Islet precursor cell (in vitro differentiated cells): ENCODE measurements at regions not wholly inside any gene's neighbourhood (a gene's known extent, or its start where the extent isn't known, plus 50 kb on each side); places are given as distances from the start of the nearest gene placed in this dataset.
"Not testable (repeated sequence)": the region's sequence is repeated elsewhere in the genome, so short reads cannot be mapped to it uniquely, and the experiment has no call there.

Experiments used
- DNase-seq: peaks from one replicate; pipeline ENCODE4 v3.0.0-alpha.2; 2018

DNA sequence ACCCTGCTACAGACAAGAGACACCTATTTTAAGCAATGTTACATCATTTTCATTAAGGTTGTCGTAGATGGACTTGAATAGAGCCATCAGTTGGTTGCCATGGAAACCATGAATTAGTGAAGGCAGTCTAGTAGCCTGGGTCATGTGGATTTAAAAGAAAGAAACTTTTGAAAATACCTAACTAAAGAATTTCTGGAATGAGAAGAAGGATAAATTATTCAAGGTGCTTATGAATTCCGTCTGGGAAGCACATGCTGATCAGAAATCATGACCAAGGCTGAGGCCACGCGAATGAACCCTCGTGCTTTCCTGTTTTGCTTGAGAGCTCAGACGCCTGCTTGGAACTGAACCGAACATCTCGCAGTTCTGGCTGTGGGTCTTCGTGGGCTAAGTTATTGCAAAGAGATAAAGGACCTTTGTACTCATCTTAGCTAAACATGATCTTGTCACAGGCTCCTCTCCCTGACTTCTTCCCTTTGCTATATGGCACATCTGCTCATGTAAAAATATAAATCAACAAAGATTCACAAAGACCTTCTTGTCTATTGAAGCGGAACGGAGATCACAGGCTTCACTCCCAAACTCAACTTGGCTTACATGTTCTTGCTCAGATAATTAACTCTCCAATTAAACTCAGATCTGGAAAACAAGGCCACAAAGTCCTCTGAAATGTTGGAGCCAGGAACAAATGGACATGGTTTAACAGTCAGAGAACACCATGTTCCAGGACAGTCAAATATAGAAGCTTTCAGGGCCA is 140.2 kb downstream of the NUFIP1 start:
- DNase-seq: no peak

DNA sequence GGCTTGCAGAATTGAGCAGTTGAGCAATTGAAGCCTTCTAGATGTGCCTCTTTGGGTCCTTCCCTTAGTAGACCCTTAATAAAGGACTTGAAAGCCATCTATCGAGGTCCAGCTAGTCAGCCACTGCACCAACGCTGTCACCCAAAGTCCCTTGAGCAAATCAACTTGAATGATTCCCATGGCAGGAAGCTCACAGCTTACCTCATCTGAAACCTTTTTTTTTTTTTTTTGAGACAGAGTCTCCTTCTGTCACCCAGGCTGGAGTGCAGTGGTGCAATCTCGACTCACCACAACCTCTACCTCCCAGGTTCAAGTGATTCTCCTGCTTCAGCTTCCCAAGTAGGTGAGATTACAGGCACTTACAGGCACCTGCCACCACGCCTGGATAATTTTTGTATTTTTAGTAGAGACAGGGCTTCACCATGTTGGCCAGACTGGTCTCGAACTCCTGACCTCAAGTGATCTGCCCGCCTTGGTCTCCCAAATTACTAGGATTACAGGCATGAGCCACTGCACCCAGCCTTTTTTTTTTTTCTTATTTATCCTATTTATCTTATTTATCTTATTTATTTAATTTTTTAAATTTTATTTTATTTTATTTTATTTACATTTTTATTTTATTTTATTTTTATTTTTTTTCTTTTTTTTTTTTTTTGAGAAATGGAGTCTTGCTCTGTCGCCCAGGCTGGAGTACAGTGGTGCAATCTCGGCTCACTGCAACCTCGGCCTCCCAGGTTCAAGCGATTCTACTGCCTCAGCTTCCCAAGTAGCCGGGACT is 143.8 kb downstream of the NUFIP1 start:
- not testable (repeated sequence) for DNase-seq

DNA sequence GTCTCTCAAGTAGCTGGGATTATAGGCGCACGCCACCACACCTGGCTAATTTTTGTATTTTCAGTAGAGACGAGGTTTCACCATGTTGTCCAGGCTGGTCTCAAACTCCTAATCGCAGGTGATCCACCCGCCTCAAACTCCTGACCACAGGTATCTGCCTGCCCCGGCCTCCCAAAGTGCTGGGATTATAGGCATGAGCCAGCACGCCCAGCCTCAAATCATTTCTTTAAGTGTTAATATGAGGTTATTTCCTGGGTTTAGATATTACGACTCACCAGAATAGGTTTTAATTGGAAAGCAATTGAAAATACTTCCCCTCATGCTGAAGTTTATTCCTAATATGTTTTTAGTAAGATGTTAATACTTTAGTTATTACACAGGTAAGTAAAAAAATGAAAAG is 144.5 kb downstream of the NUFIP1 start:
- no peak for DNase-seq

DNA sequence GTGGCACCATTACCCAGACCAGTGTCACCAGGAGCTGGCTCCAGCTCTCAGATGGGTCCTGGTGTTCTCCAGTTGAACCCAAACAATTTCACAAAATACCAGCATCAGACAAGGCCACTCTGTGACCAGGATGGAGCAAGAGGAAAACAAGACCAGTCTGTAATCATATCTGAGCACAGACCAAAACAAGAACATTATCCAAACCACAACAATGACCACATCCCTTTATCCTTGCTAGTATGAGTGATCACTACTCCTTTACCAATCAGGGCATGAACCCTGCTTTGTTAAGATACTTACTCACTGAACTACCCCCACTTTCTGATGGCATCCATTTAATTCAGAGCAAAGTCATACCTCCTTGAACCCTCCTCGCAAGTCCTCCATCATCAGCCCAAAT is 145.9 kb downstream of the NUFIP1 start:
- no peak for DNase-seq

DNA sequence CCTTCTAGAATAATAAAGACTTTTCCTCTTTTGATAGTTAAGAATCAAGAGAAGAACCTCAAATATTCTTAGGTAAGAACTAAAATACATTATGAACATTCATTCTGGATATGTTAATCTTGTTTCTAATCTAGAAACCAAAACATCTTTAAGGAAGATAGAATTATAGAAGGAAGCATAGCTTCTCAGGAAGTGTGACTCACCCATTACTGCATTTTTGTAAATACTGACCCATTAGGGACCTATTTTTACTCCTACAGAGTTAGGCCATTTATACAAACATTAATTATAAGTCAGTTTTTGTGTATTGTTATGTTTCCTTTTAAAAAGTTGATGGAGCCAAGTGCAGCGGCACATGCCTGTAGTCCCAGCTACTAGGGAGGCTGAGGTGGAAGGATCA is 147.1 kb downstream of the NUFIP1 start:
- DNase-seq: no peak

DNA sequence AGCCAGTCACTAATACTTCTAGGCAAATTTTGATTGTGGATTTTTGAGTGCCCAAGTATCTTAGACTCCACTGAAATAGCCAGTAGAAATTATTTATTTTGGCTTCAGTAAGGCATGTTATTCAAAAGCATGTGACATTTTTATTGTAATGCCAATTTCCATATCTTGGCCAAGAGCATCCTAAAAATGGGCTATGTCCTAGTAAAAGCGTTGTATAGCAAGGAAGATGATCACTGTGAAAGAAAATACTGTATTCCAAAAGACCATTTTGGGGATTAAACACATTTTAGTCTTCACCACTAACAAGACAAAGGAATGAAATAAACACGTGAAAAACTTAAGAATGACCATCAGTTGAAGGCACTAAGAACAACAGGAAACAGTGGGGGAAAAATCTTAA is 149.1 kb downstream of the NUFIP1 start:
- DNase-seq: no peak

DNA sequence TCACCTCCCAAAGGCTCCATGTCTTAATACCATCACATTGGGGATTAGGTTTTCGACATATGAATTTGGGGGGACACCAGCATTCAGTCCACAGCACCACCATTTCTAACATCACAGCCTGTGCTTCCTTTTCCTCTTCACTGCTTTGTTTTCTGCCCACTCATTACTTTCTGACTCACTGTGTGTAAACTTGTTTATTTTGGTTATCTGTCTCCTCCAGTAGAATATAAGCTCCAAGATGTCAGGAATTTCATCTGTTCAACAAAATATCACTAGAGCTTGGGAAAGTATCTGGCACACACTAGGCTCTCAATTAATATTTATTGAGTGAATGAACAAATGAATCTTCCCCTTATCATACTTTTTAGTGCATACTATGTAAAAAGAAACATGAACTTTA is 152.0 kb downstream of the NUFIP1 start:
- DNase-seq: no peak

DNA sequence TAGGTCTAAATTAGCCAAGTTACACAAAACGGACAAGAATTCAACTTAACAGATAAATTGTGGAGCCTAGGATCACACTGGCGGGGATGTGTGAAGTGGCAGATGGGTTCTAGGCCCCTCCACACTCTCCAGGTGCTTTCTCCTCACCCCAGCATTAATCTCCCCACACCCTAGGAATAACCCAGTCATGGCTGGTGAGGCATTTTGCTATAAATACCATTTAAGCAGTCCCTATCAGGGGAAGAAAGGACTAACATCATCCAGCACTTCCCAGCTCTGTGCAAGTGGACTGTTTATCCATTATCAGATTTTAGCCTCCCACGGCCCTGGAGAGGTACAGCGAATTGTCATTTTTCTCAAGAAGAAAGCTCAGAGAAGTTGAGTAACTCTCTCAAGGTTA is 154.9 kb downstream of the NUFIP1 start:
- DNase-seq: no peak

DNA sequence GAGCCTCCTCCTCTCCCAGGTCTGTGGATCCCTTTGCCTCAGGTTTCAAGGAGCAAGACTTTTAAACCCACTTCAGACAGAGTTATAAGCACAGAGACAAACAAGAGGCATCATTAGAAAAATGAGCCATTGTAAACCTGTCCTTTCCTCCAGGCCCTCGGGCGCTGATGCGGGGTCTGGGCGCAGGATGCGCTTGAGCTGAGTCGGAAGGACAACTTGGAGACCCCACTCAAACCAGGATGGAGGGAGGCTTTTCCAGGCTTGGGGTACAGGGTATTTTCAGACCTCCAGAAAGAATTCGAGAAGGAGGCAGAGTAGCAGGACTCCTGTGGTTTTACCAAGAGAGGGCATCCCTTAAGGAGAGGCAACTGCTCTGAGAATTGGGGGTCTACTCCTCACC is 155.6 kb downstream of the NUFIP1 start:
- DNase-seq: no peak

DNA sequence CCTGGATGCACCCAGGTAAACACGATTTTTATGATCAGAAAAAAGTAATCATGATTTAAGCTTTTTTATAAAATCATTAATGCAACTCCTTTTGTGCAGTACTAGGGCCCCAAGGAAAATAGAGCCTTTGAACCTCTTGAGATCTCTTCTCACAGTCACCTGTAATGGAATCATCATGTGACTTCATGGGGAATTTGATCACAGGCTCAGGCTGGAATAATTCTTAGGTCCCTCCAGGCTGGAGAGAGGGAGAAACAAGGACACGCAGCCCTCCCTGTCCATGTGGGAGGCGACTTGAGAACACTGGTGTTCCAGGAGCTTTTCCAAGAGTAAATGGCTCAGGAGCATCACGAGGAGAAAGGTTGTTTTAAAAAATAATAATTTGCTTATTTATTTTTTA is 156.1 kb downstream of the NUFIP1 start:
- no peak for DNase-seq

DNA sequence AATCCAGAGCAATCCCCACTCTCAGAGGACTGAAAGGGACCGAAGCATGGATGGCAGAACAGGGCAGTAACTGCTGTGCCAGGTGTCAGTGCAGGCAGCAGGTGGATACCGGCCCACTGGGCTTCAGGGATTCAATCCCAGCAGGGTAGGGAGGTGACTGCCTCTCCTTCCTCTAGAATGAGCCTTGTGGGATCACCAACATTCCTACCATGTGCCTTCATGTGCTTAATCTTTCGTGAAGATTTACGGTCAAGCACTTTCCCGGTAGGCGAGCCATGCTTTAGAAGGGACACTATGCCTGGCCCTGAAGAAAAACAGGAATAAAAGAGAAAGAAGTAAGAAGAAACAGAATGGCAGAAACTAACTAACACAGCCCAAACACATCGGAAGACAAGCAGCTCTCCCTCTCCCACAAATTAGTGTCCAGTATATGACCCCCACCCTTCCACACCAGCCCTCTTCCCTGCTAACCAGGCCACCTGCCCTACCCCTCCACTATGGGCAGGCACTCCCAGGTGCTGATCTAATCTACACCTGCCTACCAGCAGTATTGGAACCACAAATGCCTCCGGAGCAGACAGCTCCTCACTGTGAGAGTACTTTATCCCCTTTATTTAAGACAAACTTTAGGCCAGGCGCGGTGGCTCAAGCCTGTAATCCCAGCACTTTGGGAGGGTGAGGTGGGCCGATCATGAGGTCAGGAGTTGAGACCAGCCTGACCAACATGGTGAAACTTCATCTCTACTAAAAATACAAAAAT is 162.5 kb downstream of the NUFIP1 start:
- no peak for DNase-seq

DNA sequence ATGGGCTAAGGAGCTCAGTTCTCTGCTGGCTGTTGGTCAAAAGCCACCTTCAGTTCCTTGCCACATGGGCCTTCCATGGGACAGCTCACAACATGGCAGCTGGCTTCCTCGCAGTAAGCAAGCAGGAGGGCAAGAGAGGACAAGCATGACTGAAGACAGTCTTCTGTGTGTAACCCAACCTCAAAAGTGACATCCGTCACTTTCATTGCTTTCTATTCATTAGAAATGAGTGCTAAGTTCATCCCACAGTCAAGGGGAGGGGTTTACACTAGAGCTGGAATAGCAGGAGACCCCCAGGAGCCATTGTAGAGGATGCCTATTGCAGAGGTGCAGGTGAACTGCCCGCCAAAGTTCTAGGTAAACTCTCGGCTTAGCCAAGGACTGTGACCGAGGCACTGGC is 163.3 kb downstream of the NUFIP1 start:
- no peak for DNase-seq

DNA sequence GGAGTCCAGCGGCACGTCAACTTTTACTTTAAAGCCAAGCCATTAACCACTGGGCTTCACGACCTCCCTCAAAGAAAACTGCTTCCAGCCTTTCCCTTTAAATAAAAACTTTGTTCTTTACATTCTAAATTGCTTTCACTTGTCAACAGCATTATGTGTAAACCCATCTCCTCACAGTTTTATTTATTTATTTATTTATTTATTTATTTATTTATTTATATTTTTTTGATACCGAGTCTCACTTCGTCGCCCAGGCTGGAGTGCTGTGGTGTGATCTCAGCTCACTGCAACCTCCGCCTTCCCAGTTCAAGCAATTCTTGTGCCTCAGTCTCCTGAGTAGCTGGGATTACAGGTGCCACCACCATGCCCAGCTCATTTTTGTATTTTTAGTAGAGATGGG is 165.7 kb downstream of the NUFIP1 start:
- DNase-seq: not testable (repeated sequence)

DNA sequence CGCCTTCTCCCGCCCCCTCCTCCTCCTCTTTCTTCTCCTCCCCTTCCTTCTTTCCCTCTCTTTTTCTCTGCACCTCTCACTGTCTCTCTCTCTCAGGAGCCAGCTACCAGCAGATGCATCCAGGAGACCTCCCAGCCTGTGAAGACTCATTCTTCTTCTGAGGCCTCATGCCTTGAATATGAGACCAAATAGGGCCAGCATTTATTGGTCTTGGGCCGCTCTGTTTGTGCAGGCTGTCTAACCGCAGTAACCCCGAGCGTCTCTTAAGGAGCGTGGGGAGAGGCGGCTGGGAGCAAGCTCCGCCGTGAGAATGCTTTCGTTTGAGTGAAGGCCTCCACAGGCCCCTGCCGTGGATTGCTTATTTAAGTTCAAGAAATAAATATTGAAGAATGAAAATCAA is 167.0 kb downstream of the NUFIP1 start:
- no peak for DNase-seq

DNA sequence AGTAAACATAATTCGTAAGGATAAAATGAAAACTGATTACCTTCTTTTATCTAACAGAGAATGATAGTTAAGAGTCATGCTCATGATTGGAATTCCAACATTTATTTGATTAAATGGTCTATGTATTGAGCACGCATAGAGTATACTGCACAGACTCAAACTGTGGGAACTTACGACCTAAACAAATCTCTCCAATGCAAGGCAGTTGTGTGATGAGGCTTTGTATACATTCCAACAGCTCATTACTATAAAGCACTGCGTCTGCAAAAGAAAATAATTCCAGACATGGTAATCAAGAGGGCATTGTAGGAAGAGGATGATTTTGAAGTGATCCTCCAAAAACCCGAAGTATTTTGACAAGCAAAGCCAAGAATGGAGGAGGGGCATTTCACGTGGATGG is 169.5 kb downstream of the NUFIP1 start:
- DNase-seq: no peak

DNA sequence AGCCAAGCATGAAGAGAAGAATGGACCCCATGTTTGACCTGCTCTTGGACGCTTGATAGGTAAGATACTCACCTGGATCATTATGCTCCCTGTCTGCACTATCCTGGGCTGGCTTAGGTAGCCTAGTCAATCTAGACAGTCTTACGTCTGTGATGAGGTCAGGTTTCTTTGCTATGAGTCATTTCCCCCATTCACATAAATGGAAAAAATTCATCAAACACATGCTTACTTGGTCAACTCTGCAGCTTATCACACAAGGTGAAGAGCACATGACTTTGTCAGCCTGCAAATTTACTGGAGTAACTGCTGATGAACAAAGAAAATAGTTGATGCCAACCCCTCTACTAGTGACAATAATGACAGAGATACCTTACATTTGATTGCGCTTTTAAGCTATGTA is 170.0 kb downstream of the NUFIP1 start:
- no peak for DNase-seq

DNA sequence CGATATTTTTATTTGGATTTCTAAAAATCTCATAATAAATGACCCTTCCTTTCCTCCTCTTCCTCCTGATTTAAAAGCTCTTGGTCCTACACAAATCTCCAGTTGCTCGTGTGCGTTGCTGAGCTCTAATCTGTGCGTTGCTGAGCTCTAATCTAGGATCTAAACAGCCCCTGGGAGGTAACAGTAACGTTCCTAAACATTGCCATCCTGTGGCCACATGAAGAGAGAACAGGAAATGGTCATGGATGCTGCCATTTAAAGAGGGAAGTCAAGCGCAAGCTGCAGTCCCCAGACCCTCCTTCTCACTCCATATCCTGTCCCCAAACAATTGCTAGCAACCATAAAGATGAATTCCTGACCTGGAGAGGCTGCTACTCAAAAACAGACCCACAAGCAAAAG is 170.8 kb downstream of the NUFIP1 start:
- DNase-seq: peak; percentile 64

DNA sequence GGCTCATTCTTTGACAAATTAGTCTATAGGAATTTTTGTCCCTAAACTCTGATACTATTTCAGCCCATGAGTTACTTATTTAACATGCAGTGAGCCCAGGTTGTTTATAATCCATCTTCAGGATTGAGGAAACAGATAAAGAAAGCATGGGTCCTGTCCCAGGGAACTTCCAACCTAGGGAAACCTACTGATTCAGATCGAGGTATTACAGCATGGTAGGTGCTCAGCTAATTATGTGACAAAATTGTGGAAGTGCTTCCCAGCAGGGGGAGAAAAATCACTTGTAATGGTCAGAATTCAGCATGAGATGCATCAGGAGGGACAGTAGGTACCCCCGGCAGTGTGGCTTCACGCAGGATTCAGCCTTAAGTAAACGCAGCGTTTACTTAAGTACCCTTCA is 171.3 kb downstream of the NUFIP1 start:
- DNase-seq: no peak

DNA sequence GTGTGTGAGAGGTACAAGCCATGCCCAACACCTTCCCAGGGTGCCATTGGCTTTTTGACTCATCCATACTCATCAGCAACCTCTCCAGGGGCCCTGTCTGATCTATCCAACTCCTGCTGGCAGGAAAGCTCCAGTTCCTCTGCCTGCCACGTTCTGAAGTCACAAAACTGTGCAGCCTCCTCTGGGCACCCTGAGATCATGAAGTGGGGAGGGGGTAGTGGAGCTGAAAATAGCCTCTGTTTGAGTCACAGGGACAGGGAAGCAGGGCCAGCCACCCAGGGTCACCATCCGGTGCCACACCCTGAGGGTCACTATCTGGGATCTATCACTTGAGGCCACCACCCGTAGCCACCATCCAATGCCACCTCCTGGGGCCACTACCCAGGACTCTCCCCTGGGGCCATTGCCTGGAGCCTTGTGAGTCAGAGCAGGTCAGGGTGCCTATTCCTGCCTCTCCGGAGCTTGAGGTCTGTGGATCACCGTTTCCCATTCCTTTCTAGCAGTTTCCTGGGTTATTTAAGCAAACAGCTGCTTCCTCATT is 172.1 kb downstream of the NUFIP1 start:
- peak; percentile 68 for DNase-seq

DNA sequence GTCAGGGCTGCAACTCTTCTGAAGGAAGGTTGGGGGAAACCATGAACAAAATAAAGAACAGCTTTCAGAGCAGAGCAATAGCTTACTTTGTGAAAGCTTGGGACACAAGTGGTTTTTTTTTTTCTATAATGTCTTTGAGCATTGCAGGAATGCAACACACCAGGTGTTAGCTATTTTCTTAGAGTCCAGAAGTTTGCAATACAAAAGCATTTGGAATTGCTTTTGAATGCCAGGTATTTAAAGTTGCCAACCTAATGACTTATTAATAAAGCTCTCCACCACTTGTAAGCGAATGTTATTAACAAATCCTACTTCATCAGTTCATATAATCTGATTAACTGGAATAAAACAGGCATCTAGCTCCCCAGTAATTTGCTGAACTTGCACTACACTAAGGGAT is 172.6 kb downstream of the NUFIP1 start:
- DNase-seq: no peak

DNA sequence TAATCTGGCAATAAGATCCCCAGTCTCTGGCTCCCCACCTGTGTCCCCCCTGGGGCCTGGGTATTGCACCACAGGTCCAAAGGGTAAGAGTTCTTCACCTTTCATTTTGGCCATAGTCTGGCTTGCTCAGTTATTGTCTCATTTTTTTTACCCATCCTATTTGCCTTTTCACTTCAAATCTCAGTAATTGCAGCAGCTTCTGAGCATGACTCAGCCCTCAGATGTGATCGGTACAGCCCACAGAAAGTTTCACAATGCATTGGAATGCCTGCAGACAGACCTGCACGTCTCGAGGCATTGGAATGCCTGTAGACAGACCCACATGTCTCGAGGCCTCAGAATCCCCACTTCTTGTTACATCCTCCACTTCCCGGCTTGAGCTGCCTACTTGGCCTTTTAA is 173.6 kb downstream of the NUFIP1 start:
- peak; percentile 97 for DNase-seq

DNA sequence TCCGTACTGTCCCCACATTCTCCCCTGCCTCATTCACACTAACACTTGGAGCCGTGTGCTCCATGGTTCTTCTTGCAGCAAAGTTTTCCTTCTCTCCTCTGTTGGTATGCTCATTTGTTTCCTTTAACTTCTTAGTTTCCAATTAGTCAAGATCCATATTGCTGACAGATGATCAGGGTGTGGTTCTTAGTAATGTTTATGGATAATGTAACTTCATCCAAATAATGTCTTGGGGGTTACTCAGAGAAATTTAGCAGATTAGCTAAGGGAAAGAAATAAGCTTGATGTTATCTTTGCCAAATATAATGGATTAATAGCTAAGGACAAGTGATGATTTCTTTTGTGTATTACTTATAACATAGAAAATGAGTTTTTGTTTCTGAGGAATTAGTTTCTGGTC is 174.4 kb downstream of the NUFIP1 start:
- DNase-seq: no peak

DNA sequence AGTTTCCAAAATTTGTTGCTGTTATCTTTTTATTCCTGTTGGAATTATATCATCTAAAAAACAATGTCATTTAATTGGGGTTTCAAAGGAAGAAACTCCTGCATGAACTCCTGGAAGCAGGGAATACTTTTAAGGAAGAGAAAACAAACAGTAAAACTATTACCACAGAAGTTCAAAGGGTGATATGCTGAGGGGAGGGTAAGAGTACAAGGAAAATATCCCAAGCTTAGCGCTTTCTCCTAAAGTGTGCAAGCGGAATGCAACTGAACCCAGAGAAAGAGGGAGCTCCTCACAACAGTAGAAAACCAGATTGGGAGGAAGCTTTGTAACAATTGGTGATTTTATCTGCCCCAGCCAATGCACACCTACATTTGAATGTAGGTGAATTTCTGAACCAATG is 175.1 kb downstream of the NUFIP1 start:
- no peak for DNase-seq

DNA sequence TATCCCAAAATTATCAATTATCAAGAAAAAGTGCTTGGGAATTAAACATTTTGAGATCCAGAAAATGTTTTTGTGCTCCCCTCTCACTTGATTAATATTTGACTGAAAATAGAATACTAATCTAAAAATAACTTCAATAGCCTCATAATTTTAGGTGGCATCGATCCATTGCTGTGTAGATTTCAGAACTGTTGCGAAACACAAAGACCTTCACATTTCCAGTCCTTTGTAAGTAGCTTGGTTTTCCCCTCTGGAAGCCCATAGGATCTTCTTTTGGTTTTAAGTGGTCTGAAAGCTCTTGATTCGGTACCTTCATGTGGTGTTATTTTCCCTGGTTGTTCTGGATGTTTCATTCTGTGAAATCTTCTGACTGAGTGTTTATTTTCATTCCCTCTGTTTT is 176.5 kb downstream of the NUFIP1 start:
- DNase-seq: no peak
